PC-3 (cell line): ENCODE measurements at regions not wholly inside any gene's neighbourhood (a gene's known extent, or its start where the extent isn't known, plus 50 kb on each side); places are given as distances from the start of the nearest gene placed in this dataset.
"Not testable (repeated sequence)": the region's sequence is repeated elsewhere in the genome, so short reads cannot be mapped to it uniquely, and the experiment has no call there.

Source experiments
- ATAC-seq: fragments of 200-7000 bp; cut with Tn5 transposase; 2 replicates; pipeline ENCODE4 v1.9.1; 2020; ENCODE audit warnings: mild to moderate bottlenecking, moderate library complexity
- BruUV-seq: library from RNA; stranded (reverse); fragments of 400-500 nt; replicated peaks from 2 replicates; lab custom pipeline; 2021; lab: Mats Ljungman, UMichigan
- CTCF ChIA-PET: fragments of 300-600 bp; sonication (Branson Sonifier 250); formaldehyde crosslinking; loops from one replicate; lab custom pipeline; 2022; ENCODE audit warnings: antibody characterized with exemption; lab: Charles Lee
- POLR2A ChIA-PET: fragments of 300-600 bp; sonication (Branson Sonifier 250); formaldehyde crosslinking; loops from one replicate; lab custom pipeline; 2022; ENCODE audit warnings: antibody characterized with exemption; ENCODE audit not compliant: unreplicated experiment; lab: Charles Lee
- DNase-seq: peaks from one replicate; pipeline ENCODE4 v3.0.0-alpha.2; 2015
- H2AFZ ChIP-seq: fragments of 300-600 bp; sonication (generic); 2 replicates; pipeline ENCODE4 v1.6.0; 2016; ENCODE audit warnings: antibody characterized with exemption, low read length
- H3F3A ChIP-seq: fragments of 300-600 bp; sonication (generic); one replicate; pipeline ENCODE4 v1.6.0; 2017; ENCODE audit warnings: antibody characterized with exemption, low read length, control low read depth, mild to moderate bottlenecking; ENCODE audit not compliant: unreplicated experiment
- H3K27ac ChIP-seq: fragments of 300-600 bp; sonication (generic); 2 replicates; pipeline ENCODE4 v1.5.1; 2016; ENCODE audit warnings: mild to moderate bottlenecking, low read length
- H3K27me3 ChIP-seq: fragments of 300-600 bp; sonication (generic); 2 replicates; pipeline ENCODE4 v1.6.1; 2016; ENCODE audit warnings: low read length, mixed read lengths
- H3K36me3 ChIP-seq: fragments of 300-600 bp; sonication (generic); 2 replicates; pipeline ENCODE4 v1.6.1; 2016; ENCODE audit warnings: low read depth, mixed run types, low read length, mixed read lengths
- H3K4me1 ChIP-seq: fragments of 300-600 bp; sonication (generic); 2 replicates; pipeline ENCODE4 v1.5.1; 2016; ENCODE audit warnings: low read length; ENCODE audit not compliant: insufficient read depth
- H3K4me2 ChIP-seq: fragments of 300-600 bp; sonication (generic); 2 replicates; pipeline ENCODE4 v1.6.0; 2016; ENCODE audit warnings: low read length
- H3K4me3 ChIP-seq: fragments of 300-600 bp; sonication (generic); 2 replicates; pipeline ENCODE4 v1.5.1; 2016; ENCODE audit warnings: mild to moderate bottlenecking, low read length, mixed read lengths
- H3K79me2 ChIP-seq: fragments of 300-600 bp; sonication (generic); 2 replicates; pipeline ENCODE4 v1.6.1; 2017; ENCODE audit warnings: low read length, mixed read lengths
- H3K9ac ChIP-seq: fragments of 300-600 bp; sonication (generic); 2 replicates; pipeline ENCODE4 v1.6.0; 2016; ENCODE audit warnings: mild to moderate bottlenecking, low read length
- H3K9me2 ChIP-seq: fragments of 300-600 bp; sonication (generic); replicated peaks from 2 replicates; pipeline ENCODE4 v1.6.1; 2016; ENCODE audit warnings: mixed run types, low read length, mixed read lengths
- H3K9me3 ChIP-seq: fragments of 300-600 bp; sonication (generic); 2 replicates; pipeline ENCODE4 v1.6.1; 2016; ENCODE audit warnings: low read length, mixed read lengths
- H4K20me1 ChIP-seq: fragments of 300-600 bp; sonication (generic); 2 replicates; pipeline ENCODE4 v1.6.1; 2016; ENCODE audit warnings: low read length, mixed read lengths
- EZH2 ChIP-seq: fragments of 300-600 bp; sonication (generic); IDR thresholded peaks from one replicate; pipeline ENCODE4 v1.6.1; 2017; ENCODE audit warnings: antibody characterized with exemption, mild to moderate bottlenecking, low read length; ENCODE audit not compliant: unreplicated experiment
- EZH2phosphoT487 ChIP-seq: fragments of 300-600 bp; sonication (generic); IDR thresholded peaks from 2 replicates; pipeline ENCODE4 v1.6.1; 2018; ENCODE audit warnings: mild to moderate bottlenecking, antibody characterized with exemption, low read length, borderline replicate concordance
- intact Hi-C: fragments of 100-400 bp; cut with micrococcal nuclease; formaldehyde crosslinking; loops from 2 replicates; pipeline ENCODE4 v1.9.0; 2023
- TF ChIP-seq, protein P1 (sequence below): fragments of 300-600 bp; sonication (generic); conservative IDR thresholded peaks from 2 replicates; pipeline ENCODE4 v1.5.1; 2017; ENCODE audit warnings: antibody characterized with exemption, low read depth, mild to moderate bottlenecking, low read length

DNA sequence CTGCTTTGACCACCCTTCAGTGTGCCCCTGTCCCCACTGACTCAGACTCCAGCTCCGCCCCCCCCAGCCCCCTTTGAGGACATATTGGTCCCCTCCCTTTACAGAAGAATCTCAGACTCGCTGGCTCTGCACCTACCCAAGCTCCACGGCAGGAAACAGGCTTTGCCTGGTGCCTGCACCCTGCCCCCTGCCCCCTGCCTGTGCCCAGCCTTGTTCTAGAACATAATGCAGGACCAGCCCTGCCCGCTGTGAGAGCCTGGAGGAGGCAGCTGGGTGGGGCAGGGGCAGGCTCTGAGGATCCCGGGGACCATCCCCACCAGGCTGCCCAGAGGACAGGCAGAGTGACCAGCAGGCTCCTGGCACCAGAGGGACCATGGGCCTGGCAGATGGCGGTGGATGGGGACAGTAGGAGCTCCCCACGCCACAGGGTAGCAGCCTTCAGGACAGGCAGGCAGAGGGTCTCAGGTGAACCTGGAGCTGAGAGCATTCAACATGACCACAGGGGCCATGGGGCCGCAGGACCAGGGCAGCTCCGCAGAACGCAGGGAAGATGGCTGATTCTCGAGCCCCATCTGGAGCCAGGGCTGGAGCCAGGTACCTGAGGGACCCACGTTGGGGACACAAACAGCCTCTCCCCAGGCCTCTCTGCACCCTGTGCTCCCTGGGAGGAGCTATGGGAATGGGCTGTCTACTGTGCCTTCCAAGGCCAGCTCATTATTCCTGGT, 165.0 kb upstream of the FOXD4L5 start:
- BruUV-seq, ATAC-seq, H3K9me3 ChIP-seq, H2AFZ ChIP-seq, H3K4me2 ChIP-seq, intact Hi-C loops, CTCF ChIA-PET, DNase-seq, H3K27ac ChIP-seq, H3K9me2 ChIP-seq, POLR2A ChIA-PET, H3K36me3 ChIP-seq, H3F3A ChIP-seq, H3K9ac ChIP-seq, H3K4me3 ChIP-seq, H4K20me1 ChIP-seq, H3K4me1 ChIP-seq, H3K79me2 ChIP-seq, H3K27me3 ChIP-seq: not testable (repeated sequence)

DNA sequence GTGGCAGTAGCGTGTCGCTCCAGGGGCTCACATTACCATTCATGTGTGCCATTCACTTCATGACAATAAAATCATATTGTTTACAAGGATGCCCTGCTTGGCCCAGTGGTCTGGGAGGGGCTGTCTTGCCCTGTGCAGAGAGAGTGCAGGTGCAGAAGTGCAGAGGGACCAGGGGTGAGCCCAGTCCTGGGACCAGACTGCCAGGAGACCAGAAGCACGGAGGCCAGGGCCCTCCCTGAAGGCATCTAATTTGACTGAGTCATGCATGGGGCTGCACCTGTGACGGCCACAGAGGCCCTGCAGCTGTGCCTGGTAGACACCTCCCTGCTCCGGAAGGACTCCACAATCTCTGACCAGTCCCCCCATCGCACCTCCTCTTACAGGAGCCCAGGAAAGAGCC, 164.4 kb upstream of the FOXD4L5 start:
- ChIA-PET CTCF (no interaction called here), POLR2A (no interaction called here)
- no peak overlapping the region for H3K9ac ChIP-seq
- no TSS peak for BruUV-seq
- H2AFZ ChIP-seq: no peak overlapping the region
- TF ChIP-seq, protein P1, sequence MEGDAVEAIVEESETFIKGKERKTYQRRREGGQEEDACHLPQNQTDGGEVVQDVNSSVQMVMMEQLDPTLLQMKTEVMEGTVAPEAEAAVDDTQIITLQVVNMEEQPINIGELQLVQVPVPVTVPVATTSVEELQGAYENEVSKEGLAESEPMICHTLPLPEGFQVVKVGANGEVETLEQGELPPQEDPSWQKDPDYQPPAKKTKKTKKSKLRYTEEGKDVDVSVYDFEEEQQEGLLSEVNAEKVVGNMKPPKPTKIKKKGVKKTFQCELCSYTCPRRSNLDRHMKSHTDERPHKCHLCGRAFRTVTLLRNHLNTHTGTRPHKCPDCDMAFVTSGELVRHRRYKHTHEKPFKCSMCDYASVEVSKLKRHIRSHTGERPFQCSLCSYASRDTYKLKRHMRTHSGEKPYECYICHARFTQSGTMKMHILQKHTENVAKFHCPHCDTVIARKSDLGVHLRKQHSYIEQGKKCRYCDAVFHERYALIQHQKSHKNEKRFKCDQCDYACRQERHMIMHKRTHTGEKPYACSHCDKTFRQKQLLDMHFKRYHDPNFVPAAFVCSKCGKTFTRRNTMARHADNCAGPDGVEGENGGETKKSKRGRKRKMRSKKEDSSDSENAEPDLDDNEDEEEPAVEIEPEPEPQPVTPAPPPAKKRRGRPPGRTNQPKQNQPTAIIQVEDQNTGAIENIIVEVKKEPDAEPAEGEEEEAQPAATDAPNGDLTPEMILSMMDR: no peak
- no peak for TF ChIP-seq EZH2phosphoT487
- no peak for TF ChIP-seq EZH2
- no peaks in the 10 kb centered on the region for H3K9me2 ChIP-seq
- H3K4me1 ChIP-seq: no peaks in the 10 kb centered on the region
- H3K4me3 ChIP-seq: no peak overlapping the region
- no peaks in the 10 kb centered on the region for H3K79me2 ChIP-seq
- intact Hi-C loops: no loop called here
- no peaks in the 10 kb centered on the region for H4K20me1 ChIP-seq
- no peaks in the 10 kb centered on the region for H3F3A ChIP-seq
- no peak overlapping the region for H3K27ac ChIP-seq
- H3K4me2 ChIP-seq: no peak overlapping the region
- ATAC-seq (no peak), DNase-seq (no peak)
- H3K27me3 ChIP-seq: no peaks in the 10 kb centered on the region
- H3K9me3 ChIP-seq: no peaks in the 10 kb centered on the region
- H3K36me3 ChIP-seq: no peaks in the 10 kb centered on the region

DNA sequence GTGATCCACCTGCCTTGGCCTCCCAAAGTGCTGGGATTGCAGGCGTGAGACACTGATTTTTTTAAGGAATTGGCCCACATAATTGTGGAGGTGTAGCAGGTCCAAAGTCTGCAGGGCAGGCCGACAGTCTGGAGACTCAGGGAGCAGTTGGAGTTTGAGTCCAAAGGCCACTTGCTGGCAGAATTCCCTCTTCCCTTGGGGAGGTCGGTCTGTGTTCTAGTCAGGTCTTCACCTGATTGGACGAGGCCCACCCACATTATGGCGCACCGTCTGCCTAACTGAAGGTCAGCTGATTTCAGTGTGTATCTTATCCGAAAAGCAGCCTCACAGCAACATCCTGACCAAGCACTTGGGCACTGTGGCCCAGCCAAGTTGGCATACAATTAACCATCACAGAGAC, 162.1 kb upstream of the FOXD4L5 start:
- H3K4me2 ChIP-seq, H3F3A ChIP-seq, H3K9me3 ChIP-seq, H3K4me1 ChIP-seq, H2AFZ ChIP-seq, H3K9ac ChIP-seq, DNase-seq, H3K27me3 ChIP-seq, H4K20me1 ChIP-seq, intact Hi-C loops, H3K79me2 ChIP-seq, POLR2A ChIA-PET, H3K27ac ChIP-seq, H3K4me3 ChIP-seq, BruUV-seq, ATAC-seq, CTCF ChIA-PET, H3K9me2 ChIP-seq, H3K36me3 ChIP-seq: not testable (repeated sequence)

DNA sequence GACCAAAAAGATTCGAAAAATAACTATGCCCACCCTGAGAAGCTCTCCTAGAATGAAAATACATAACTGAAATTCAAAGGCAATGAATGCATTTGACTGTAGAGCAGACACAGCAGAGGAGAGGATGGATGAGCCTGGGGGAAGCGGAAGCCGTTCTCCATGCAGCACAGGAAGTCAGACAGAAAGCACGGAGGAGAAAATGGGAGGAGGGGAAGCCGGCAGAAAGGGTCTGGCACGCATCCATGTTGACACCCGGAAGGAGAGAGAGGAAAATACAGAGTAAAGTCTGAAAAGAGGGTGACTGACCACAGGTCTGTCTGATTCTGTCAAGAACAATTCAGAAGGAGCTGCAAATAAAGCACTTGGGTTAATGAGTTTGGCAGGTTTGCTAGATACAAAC, 161.0 kb upstream of the FOXD4L5 start:
- POLR2A ChIA-PET, H3K9me2 ChIP-seq, H3K4me2 ChIP-seq, H3K4me3 ChIP-seq, intact Hi-C loops, H3K9ac ChIP-seq, H3K9me3 ChIP-seq, H3F3A ChIP-seq, H3K27ac ChIP-seq, H3K27me3 ChIP-seq, DNase-seq, H3K36me3 ChIP-seq, ATAC-seq, H2AFZ ChIP-seq, H3K79me2 ChIP-seq, CTCF ChIA-PET, H4K20me1 ChIP-seq, BruUV-seq, H3K4me1 ChIP-seq: not testable (repeated sequence)
